ENCODE measurements at regions not wholly inside any gene's neighbourhood (a gene's known extent, or its start where the extent isn't known, plus 50 kb on each side); places are given as distances from the start of the nearest gene placed in this dataset.

- no peak for DNase-seq
These were observed 949.2 kb downstream of the TECRL start for GRCh38 chr4:63460075-63460474.

GRCh38 chr4:63459329-63459728 lies 949.9 kb downstream of the TECRL start:
- no peak for DNase-seq

- no peak for DNase-seq
These were observed 951.2 kb downstream of the TECRL start for GRCh38 chr4:63458010-63458409.

GRCh38 chr4:63440236-63440635 lies 969.0 kb downstream of the TECRL start:
- no peak for DNase-seq

- no peak for DNase-seq
These were observed 979.1 kb downstream of the TECRL start for GRCh38 chr4:63430105-63430504.

GRCh38 chr4:63396269-63396668 lies 1013.0 kb downstream of the TECRL start:
- no peak for DNase-seq

- DNase-seq: no peak
These were observed 1015.7 kb downstream of the TECRL start for GRCh38 chr4:63393544-63393943.

- no peak for DNase-seq
These were observed 1029.3 kb downstream of the TECRL start for GRCh38 chr4:63379750-63380522.

- DNase-seq: no peak
These were observed 1038.2 kb downstream of the TECRL start for GRCh38 chr4:63371001-63371400.

GRCh38 chr4:63361628-63362027 lies 1047.6 kb downstream of the TECRL start:
- no peak for DNase-seq

GRCh38 chr4:63361066-63361465 lies 1048.2 kb downstream of the TECRL start:
- DNase-seq: no peak

GRCh38 chr4:63349674-63350025 lies 1059.6 kb downstream of the TECRL start:
- DNase-seq: no peak

GRCh38 chr4:63348735-63349673 lies 1060.2 kb downstream of the TECRL start:
- no peak for DNase-seq

- no peak for DNase-seq
These were observed 1084.1 kb downstream of the TECRL start for GRCh38 chr4:63325140-63325539.

- DNase-seq: no peak
These were observed 1092.6 kb downstream of the TECRL start for GRCh38 chr4:63316633-63317032.

- DNase-seq: no peak
These were observed 1093.6 kb downstream of the TECRL start for GRCh38 chr4:63315651-63316050.

- DNase-seq: no peak
These were observed 1100.6 kb downstream of the TECRL start for GRCh38 chr4:63308697-63309096.

GRCh38 chr4:63302792-63303191 lies 1106.5 kb downstream of the TECRL start:
- DNase-seq: no peak

- DNase-seq: no peak
These were observed 1107.2 kb downstream of the TECRL start for GRCh38 chr4:63302078-63302477.

- DNase-seq: no peak
These were observed 1112.5 kb downstream of the TECRL start for GRCh38 chr4:63296773-63297172.

- no peak for DNase-seq
These were observed 1133.8 kb downstream of the TECRL start for GRCh38 chr4:63275491-63275890.

- DNase-seq: no peak
These were observed 1140.1 kb downstream of the TECRL start for GRCh38 chr4:63269156-63269555.

GRCh38 chr4:63233671-63234070 lies 1175.6 kb downstream of the TECRL start:
- no peak for DNase-seq

GRCh38 chr4:63232058-63232457 lies 1177.2 kb downstream of the TECRL start:
- DNase-seq: no peak

Data from NCI-H1436 (cell line).